Mucosa of stomach (tissue), 1 donor: ENCODE measurements at regions not wholly inside any gene's neighbourhood (a gene's known extent, or its start where the extent isn't known, plus 50 kb on each side); places are given as distances from the start of the nearest gene placed in this dataset.

Source experiments
- H3K27me3 ChIP-seq: one replicate; pipeline ENCODE4 v1.7.0; 2013; ENCODE audit warnings: mild to moderate bottlenecking, low read length; ENCODE audit not compliant: control insufficient read depth, insufficient read depth
- H3K36me3 ChIP-seq: one replicate; pipeline ENCODE4 v1.7.0; 2013; ENCODE audit warnings: low read length; ENCODE audit not compliant: control insufficient read depth, insufficient read depth
- H3K4me1 ChIP-seq: one replicate; pipeline ENCODE4 v1.7.0; 2013; ENCODE audit warnings: mild to moderate bottlenecking, low read length; ENCODE audit not compliant: control insufficient read depth, insufficient read depth
- H3K4me3 ChIP-seq: one replicate; pipeline ENCODE4 v1.7.0; 2013; ENCODE audit warnings: low read length
- H3K9ac ChIP-seq: one replicate; pipeline ENCODE4 v1.7.0; 2013; ENCODE audit warnings: mild to moderate bottlenecking, low read length, moderate library complexity
- H3K9me3 ChIP-seq: one replicate; pipeline ENCODE4 v1.7.0; 2013; ENCODE audit warnings: mild to moderate bottlenecking, low read length, moderate library complexity; ENCODE audit not compliant: control insufficient read depth
- donor health status: Pancreatic carcinoma.

- H3K36me3 ChIP-seq, result no peaks in the 10 kb centered on the region
- H3K4me1 ChIP-seq, result no peaks in the 10 kb centered on the region
- H3K4me3 ChIP-seq, result no peak overlapping the region
- no peaks in the 10 kb centered on the region for H3K9me3 ChIP-seq
- peaks cover 5% of the 10 kb centered on the region for H3K27me3 ChIP-seq
- H3K9ac ChIP-seq, result no peak overlapping the region
Measured at GRCh38 chr10:8321990-8322389, 267.5 kb downstream of the GATA3 start.

GRCh38 chr10:8323428-8324054, 269.1 kb downstream of the GATA3 start:
- no peaks in the 10 kb centered on the region for H3K4me1 ChIP-seq
- H3K36me3 ChIP-seq, result no peaks in the 10 kb centered on the region
- peaks cover 5% of the 10 kb centered on the region for H3K27me3 ChIP-seq
- no peak overlapping the region for H3K4me3 ChIP-seq
- no peaks in the 10 kb centered on the region for H3K9me3 ChIP-seq
- no peak overlapping the region for H3K9ac ChIP-seq

GRCh38 chr10:8325024-8325980, 270.8 kb downstream of the GATA3 start:
- no peaks in the 10 kb centered on the region for H3K36me3 ChIP-seq
- H3K4me3 ChIP-seq, result no peak overlapping the region
- H3K9me3 ChIP-seq, result no peaks in the 10 kb centered on the region
- H3K27me3 ChIP-seq, result peaks cover 5% of the 10 kb centered on the region
- H3K4me1 ChIP-seq, result no peaks in the 10 kb centered on the region
- H3K9ac ChIP-seq, result no peak overlapping the region

- H3K4me1 ChIP-seq, result no peaks in the 10 kb centered on the region
- H3K9me3 ChIP-seq, result no peaks in the 10 kb centered on the region
- peaks cover 5% of the 10 kb centered on the region for H3K27me3 ChIP-seq
- no peaks in the 10 kb centered on the region for H3K36me3 ChIP-seq
- no peak overlapping the region for H3K9ac ChIP-seq
- no peak overlapping the region for H3K4me3 ChIP-seq
Measured at GRCh38 chr10:8326396-8327139, 272.1 kb downstream of the GATA3 start.

- Histone ChIP-seq H3K4me1 (peaks cover 1% of the 10 kb centered on the region), H3K4me3 (no peak overlapping the region), H3K9me3 (no peaks in the 10 kb centered on the region), H3K36me3 (no peaks in the 10 kb centered on the region), H3K9ac (no peak overlapping the region), H3K27me3 (peaks cover 10% of the 10 kb centered on the region)
Measured at GRCh38 chr10:8327140-8327423, 272.6 kb downstream of the GATA3 start.

GRCh38 chr10:8331387-8331786, 276.9 kb downstream of the GATA3 start:
- Histone ChIP-seq H3K4me1 (peaks cover 5% of the 10 kb centered on the region), H3K9ac (no peak overlapping the region), H3K4me3 (no peak overlapping the region), H3K27me3 (peaks cover 15% of the 10 kb centered on the region), H3K36me3 (no peaks in the 10 kb centered on the region), H3K9me3 (no peaks in the 10 kb centered on the region)

- Histone ChIP-seq H3K4me1 (peaks cover 5% of the 10 kb centered on the region), H3K9me3 (no peaks in the 10 kb centered on the region), H3K27me3 (peaks cover 18% of the 10 kb centered on the region), H3K36me3 (no peaks in the 10 kb centered on the region), H3K9ac (no peak overlapping the region), H3K4me3 (no peak overlapping the region)
Measured at GRCh38 chr10:8331896-8332729, 277.6 kb downstream of the GATA3 start.

- Histone ChIP-seq H3K4me1 (peaks cover 5% of the 10 kb centered on the region), H3K9ac (no peak overlapping the region), H3K9me3 (no peaks in the 10 kb centered on the region), H3K36me3 (no peaks in the 10 kb centered on the region), H3K27me3 (peaks cover 22% of the 10 kb centered on the region), H3K4me3 (no peak overlapping the region)
Measured at GRCh38 chr10:8332730-8333111, 278.2 kb downstream of the GATA3 start.

GRCh38 chr10:8334631-8335030, 280.1 kb downstream of the GATA3 start:
- Histone ChIP-seq H3K4me1 (peaks cover 5% of the 10 kb centered on the region), H3K9me3 (no peaks in the 10 kb centered on the region), H3K27me3 (peaks cover 22% of the 10 kb centered on the region), H3K9ac (no peak overlapping the region), H3K4me3 (no peak overlapping the region), H3K36me3 (no peaks in the 10 kb centered on the region)

GRCh38 chr10:8336629-8337331, 282.3 kb downstream of the GATA3 start:
- Histone ChIP-seq H3K4me1 (peaks cover 5% of the 10 kb centered on the region), H3K9ac (no peak overlapping the region), H3K9me3 (no peaks in the 10 kb centered on the region), H3K4me3 (no peak overlapping the region), H3K27me3 (peaks cover 20% of the 10 kb centered on the region), H3K36me3 (no peaks in the 10 kb centered on the region)

- H3K27me3 ChIP-seq, result peaks cover 15% of the 10 kb centered on the region
- no peaks in the 10 kb centered on the region for H3K36me3 ChIP-seq
- H3K9ac ChIP-seq, result no peak overlapping the region
- H3K9me3 ChIP-seq, result no peaks in the 10 kb centered on the region
- H3K4me1 ChIP-seq, result peaks cover 2% of the 10 kb centered on the region
- H3K4me3 ChIP-seq, result no peak overlapping the region
Measured at GRCh38 chr10:8337332-8337651, 282.8 kb downstream of the GATA3 start.
